DOHH2 (cell line): ENCODE measurements at regions not wholly inside any gene's neighbourhood (a gene's known extent, or its start where the extent isn't known, plus 50 kb on each side); places are given as distances from the start of the nearest gene placed in this dataset.

Source experiments
- EZH2phosphoT487 ChIP-seq: fragments of 200-600 bp; sonication (generic); IDR thresholded peaks from 2 replicates; pipeline ENCODE4 v1.6.1; 2017; ENCODE audit warnings: borderline replicate concordance, mild to moderate bottlenecking, antibody characterized with exemption, low read length, moderate library complexity, mixed read lengths
- TF ChIP-seq, protein P1 (sequence below): fragments of 200-600 bp; sonication (generic); IDR thresholded peaks from one replicate; pipeline ENCODE4 v1.5.1; 2014; ENCODE audit warnings: antibody characterized with exemption, mild to moderate bottlenecking, low read depth, low read length; ENCODE audit not compliant: poor library complexity, severe bottlenecking

DNA sequence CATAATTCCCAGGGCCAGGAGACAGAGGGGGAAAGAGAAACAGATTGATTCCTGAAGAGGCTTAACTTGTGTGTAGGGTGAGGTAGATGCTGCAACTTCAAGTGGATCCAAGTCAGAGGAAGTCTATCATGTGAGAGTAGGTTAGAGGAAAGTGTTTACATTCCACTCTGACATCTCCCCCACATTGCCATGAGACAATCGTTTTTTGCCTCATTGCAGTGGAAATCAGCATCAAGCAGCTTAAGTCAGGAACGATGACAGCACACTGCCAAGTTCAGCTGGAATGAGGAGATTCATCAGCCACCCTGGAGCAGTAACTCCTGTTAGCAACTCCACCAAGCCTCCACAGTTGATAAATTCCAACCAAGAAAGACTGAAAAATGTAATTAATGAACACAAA lies 689.7 kb upstream of the MEF2C start:
- TF ChIP-seq, protein P1, sequence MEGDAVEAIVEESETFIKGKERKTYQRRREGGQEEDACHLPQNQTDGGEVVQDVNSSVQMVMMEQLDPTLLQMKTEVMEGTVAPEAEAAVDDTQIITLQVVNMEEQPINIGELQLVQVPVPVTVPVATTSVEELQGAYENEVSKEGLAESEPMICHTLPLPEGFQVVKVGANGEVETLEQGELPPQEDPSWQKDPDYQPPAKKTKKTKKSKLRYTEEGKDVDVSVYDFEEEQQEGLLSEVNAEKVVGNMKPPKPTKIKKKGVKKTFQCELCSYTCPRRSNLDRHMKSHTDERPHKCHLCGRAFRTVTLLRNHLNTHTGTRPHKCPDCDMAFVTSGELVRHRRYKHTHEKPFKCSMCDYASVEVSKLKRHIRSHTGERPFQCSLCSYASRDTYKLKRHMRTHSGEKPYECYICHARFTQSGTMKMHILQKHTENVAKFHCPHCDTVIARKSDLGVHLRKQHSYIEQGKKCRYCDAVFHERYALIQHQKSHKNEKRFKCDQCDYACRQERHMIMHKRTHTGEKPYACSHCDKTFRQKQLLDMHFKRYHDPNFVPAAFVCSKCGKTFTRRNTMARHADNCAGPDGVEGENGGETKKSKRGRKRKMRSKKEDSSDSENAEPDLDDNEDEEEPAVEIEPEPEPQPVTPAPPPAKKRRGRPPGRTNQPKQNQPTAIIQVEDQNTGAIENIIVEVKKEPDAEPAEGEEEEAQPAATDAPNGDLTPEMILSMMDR: no peak
- TF ChIP-seq EZH2phosphoT487: no peak
